Gastrocnemius medialis (tissue), 4 donors: ENCODE measurements at regions not wholly inside any gene's neighbourhood (a gene's known extent, or its start where the extent isn't known, plus 50 kb on each side); places are given as distances from the start of the nearest gene placed in this dataset.
"Not testable (repeated sequence)": the region's sequence is repeated elsewhere in the genome, so short reads cannot be mapped to it uniquely, and the experiment has no call there.

Experiments
- ATAC-seq, 2 donors: fragments of 150-250 bp; one replicate each; pipeline ENCODE4 v1.9.1; 2016
- DNase-seq, 2 donors: peaks; one replicate each; pipeline ENCODE4 v3.0.0-alpha.2; 2019
- H3K27ac ChIP-seq, 4 donors: fragments of 200-600 bp; sonication (generic); 1 replicate in 1 of 4; 2 replicates in 3 of 4; pipeline ENCODE4 v1.5.1; 2016 to 2018; ENCODE audit warnings: mild to moderate bottlenecking in 2 of 4, moderate library complexity in 1 of 4
- H3K27me3 ChIP-seq, 3 donors: fragments of 200-600 bp; sonication (generic) in 2 of 3; 1 replicate in 1 of 3; 2 replicates in 2 of 3; pipeline versions ENCODE4 v1.5.1 to v1.6.0; 2016 to 2019; ENCODE audit warnings: mild to moderate bottlenecking in 1 of 3, moderate library complexity in 1 of 3
- H3K36me3 ChIP-seq, 2 donors: fragments of 200-600 bp; sonication (generic) in 1 of 2; one replicate each; pipeline ENCODE4 v1.5.1; 2017 to 2018
- H3K4me1 ChIP-seq, 2 donors: fragments of 200-600 bp; sonication (generic) in 1 of 2; one replicate each; pipeline ENCODE4 v1.5.1; 2016 to 2017; ENCODE audit warnings: mild to moderate bottlenecking in 2 of 2
- H3K4me3 ChIP-seq, 4 donors: fragments of 200-600 bp; sonication (generic) in 3 of 4; 1 replicate in 1 of 4; 2 replicates in 3 of 4; pipeline ENCODE4 v1.5.1; 2016 to 2019; ENCODE audit warnings: mild to moderate bottlenecking in 2 of 4
- H3K9me3 ChIP-seq, 3 donors: fragments of 200-600 bp; sonication (generic) in 2 of 3; 1 replicate in 1 of 3; 2 replicates in 2 of 3; pipeline ENCODE4 v1.5.1; 2016 to 2019
- in situ Hi-C, 4 donors: fragments of 200-750 bp; cut with MboI; loops; one replicate each; pipeline versions ENCODE4 v1.15.0 to v1.8.0; 2017; ENCODE audit warnings: low sequenced_read_pairs in 4 of 4
- intact Hi-C: fragments of 100-400 bp; cut with DNase I; formaldehyde crosslinking; loops from one replicate; pipeline ENCODE4 v1.15.1; 2023; ENCODE audit warnings: low total_unique reads

GRCh38 chr15:21079544-21079943, 213.4 kb upstream of the POTEB2 start:
- H3K4me1 ChIP-seq, DNase-seq, H3K27ac ChIP-seq, intact Hi-C loops, in situ Hi-C loops, H3K36me3 ChIP-seq, H3K27me3 ChIP-seq, H3K9me3 ChIP-seq, ATAC-seq, H3K4me3 ChIP-seq: not testable (repeated sequence)

GRCh38 chr15:21068917-21069316, 202.8 kb upstream of the POTEB2 start:
- in situ Hi-C loops, DNase-seq: not testable (repeated sequence)

GRCh38 chr15:21063512-21063911, 197.4 kb upstream of the POTEB2 start:
- H3K4me1 ChIP-seq, ATAC-seq, H3K27ac ChIP-seq, in situ Hi-C loops, DNase-seq, H3K36me3 ChIP-seq, intact Hi-C loops, H3K4me3 ChIP-seq, H3K27me3 ChIP-seq, H3K9me3 ChIP-seq: not testable (repeated sequence)

More at GRCh38 chr15:21068917-21069316, 202.8 kb upstream of the POTEB2 start:
- H3K36me3 ChIP-seq, H3K4me3 ChIP-seq, H3K4me1 ChIP-seq, intact Hi-C loops, H3K27ac ChIP-seq, H3K9me3 ChIP-seq, ATAC-seq, H3K27me3 ChIP-seq: not testable (repeated sequence)

GRCh38 chr15:21062619-21063163, 196.6 kb upstream of the POTEB2 start:
- H3K27me3 ChIP-seq, H3K36me3 ChIP-seq, H3K27ac ChIP-seq, in situ Hi-C loops, DNase-seq, intact Hi-C loops, H3K4me1 ChIP-seq, ATAC-seq, H3K4me3 ChIP-seq, H3K9me3 ChIP-seq: not testable (repeated sequence)

- in situ Hi-C loops, intact Hi-C loops, H3K27ac ChIP-seq: not testable (repeated sequence)
Observed at GRCh38 chr15:21051866-21052265, 185.8 kb upstream of the POTEB2 start.

GRCh38 chr15:21031703-21032102, 165.6 kb upstream of the POTEB2 start:
- intact Hi-C loops, in situ Hi-C loops, H3K36me3 ChIP-seq, H3K27me3 ChIP-seq, DNase-seq, H3K9me3 ChIP-seq, H3K27ac ChIP-seq, ATAC-seq, H3K4me1 ChIP-seq, H3K4me3 ChIP-seq: not testable (repeated sequence)

More at GRCh38 chr15:21051866-21052265, 185.8 kb upstream of the POTEB2 start:
- not testable (repeated sequence) for ATAC-seq, H3K4me1 ChIP-seq, DNase-seq, H3K27me3 ChIP-seq, H3K4me3 ChIP-seq, H3K9me3 ChIP-seq, H3K36me3 ChIP-seq

GRCh38 chr15:21029001-21029400, 162.9 kb upstream of the POTEB2 start:
- H3K27me3 ChIP-seq, DNase-seq, H3K9me3 ChIP-seq, in situ Hi-C loops, H3K4me1 ChIP-seq, H3K27ac ChIP-seq, H3K36me3 ChIP-seq, H3K4me3 ChIP-seq, ATAC-seq, intact Hi-C loops: not testable (repeated sequence)

GRCh38 chr15:21027942-21028341, 161.8 kb upstream of the POTEB2 start:
- in situ Hi-C loops: not testable (repeated sequence)

GRCh38 chr15:21026848-21027247, 160.7 kb upstream of the POTEB2 start:
- in situ Hi-C loops: not testable (repeated sequence)

More at GRCh38 chr15:21027942-21028341, 161.8 kb upstream of the POTEB2 start:
- intact Hi-C loops, H3K4me1 ChIP-seq, H3K27me3 ChIP-seq, H3K27ac ChIP-seq, H3K4me3 ChIP-seq, DNase-seq, H3K9me3 ChIP-seq, H3K36me3 ChIP-seq: not testable (repeated sequence)
- peak in 1 of 2 donors; percentile 36 for ATAC-seq

GRCh38 chr15:21024235-21024987, 158.3 kb upstream of the POTEB2 start:
- H3K27me3 ChIP-seq, H3K9me3 ChIP-seq, H3K36me3 ChIP-seq, intact Hi-C loops, H3K4me3 ChIP-seq, DNase-seq, in situ Hi-C loops, H3K4me1 ChIP-seq, H3K27ac ChIP-seq, ATAC-seq: not testable (repeated sequence)

More at GRCh38 chr15:21026848-21027247, 160.7 kb upstream of the POTEB2 start:
- H3K27ac ChIP-seq, H3K4me1 ChIP-seq, ATAC-seq, intact Hi-C loops, H3K4me3 ChIP-seq, H3K27me3 ChIP-seq, DNase-seq, H3K9me3 ChIP-seq, H3K36me3 ChIP-seq: not testable (repeated sequence)

- H3K9me3 ChIP-seq, ATAC-seq, H3K27me3 ChIP-seq, H3K27ac ChIP-seq, H3K4me1 ChIP-seq, H3K4me3 ChIP-seq, H3K36me3 ChIP-seq, intact Hi-C loops, in situ Hi-C loops, DNase-seq: not testable (repeated sequence)
Observed at GRCh38 chr15:21018176-21018575, 152.1 kb upstream of the POTEB2 start.

GRCh38 chr15:21017326-21017725, 151.2 kb upstream of the POTEB2 start:
- H3K9me3 ChIP-seq, H3K36me3 ChIP-seq, H3K4me3 ChIP-seq, in situ Hi-C loops, DNase-seq, H3K27me3 ChIP-seq, H3K27ac ChIP-seq, H3K4me1 ChIP-seq, ATAC-seq, intact Hi-C loops: not testable (repeated sequence)
